CD14-positive monocyte (primary cell): ENCODE measurements at regions not wholly inside any gene's neighbourhood (a gene's known extent, or its start where the extent isn't known, plus 50 kb on each side); places are given as distances from the start of the nearest gene placed in this dataset.

Experiments
- DNase-seq, 3 donors: peaks; one replicate each; pipeline ENCODE4 v3.0.0-alpha.2; 2011 to 2022
- H2AFZ ChIP-seq: 2 replicates; pipeline ENCODE4 v1.6.0; 2012; ENCODE audit warnings: mild to moderate bottlenecking, low read depth, low read length, inconsistent platforms; ENCODE audit not compliant: insufficient read depth, poor library complexity, severe bottlenecking
- H3K27ac ChIP-seq, 2 donors: 1 replicate in 1 of 2; 2 replicates in 1 of 2; pipeline ENCODE4 v1.5.1; 2012 to 2013; ENCODE audit warnings: low read length in 2 of 2, control low read depth in 1 of 2, inconsistent platforms in 1 of 2, low read depth in 1 of 2, mild to moderate bottlenecking in 1 of 2
- H3K27me3 ChIP-seq, 2 donors: one replicate each; pipeline versions ENCODE4 v1.6.0 to v1.6.1; 2011 to 2013; ENCODE audit warnings: low read length in 2 of 2; ENCODE audit not compliant: control insufficient read depth in 2 of 2, insufficient read depth in 2 of 2
- H3K36me3 ChIP-seq, 2 donors: replicated peaks in 1 of 2; 1 replicate in 1 of 2; 2 replicates in 1 of 2; pipeline versions ENCODE4 v1.5.1 to v1.6.1; 2012 to 2013; ENCODE audit warnings: low read length in 2 of 2, control low read depth in 1 of 2, inconsistent platforms in 1 of 2, mild to moderate bottlenecking in 1 of 2; ENCODE audit not compliant: insufficient read depth in 2 of 2, control insufficient read depth in 1 of 2
- H3K4me1 ChIP-seq, 2 donors: 1 replicate in 1 of 2; 2 replicates in 1 of 2; pipeline versions ENCODE4 v1.5.1 to v1.6.1; 2012 to 2013; ENCODE audit warnings: low read length in 2 of 2, control low read depth in 1 of 2, inconsistent platforms in 1 of 2, mild to moderate bottlenecking in 1 of 2, moderate library complexity in 1 of 2; ENCODE audit not compliant: insufficient read depth in 2 of 2, control insufficient read depth in 1 of 2
- H3K4me2 ChIP-seq: replicated peaks from 2 replicates; pipeline ENCODE3; 2012; ENCODE audit warnings: low read length, moderate library complexity, mild to moderate bottlenecking; ENCODE audit not compliant: poor library complexity, severe bottlenecking; ENCODE audit errors: extremely low read depth
- H3K4me3 ChIP-seq, 3 experiments: fragments of 200-600 bp in 1 of 3; sonication (generic) in 1 of 3; replicated peaks in 1 of 3; 1 replicate in 2 of 3; 2 replicates in 1 of 3; pipeline ENCODE4 v1.5.1; 2011 to 2013; ENCODE audit warnings: low read length in 3 of 3, mild to moderate bottlenecking in 3 of 3, control low read depth in 2 of 3, low read depth in 2 of 3, inconsistent platforms in 1 of 3, moderate library complexity in 1 of 3
- H3K79me2 ChIP-seq: 2 replicates; pipeline ENCODE4 v1.6.0; 2012; ENCODE audit warnings: mild to moderate bottlenecking, control low read depth, inconsistent platforms, low read length, moderate library complexity; ENCODE audit not compliant: insufficient read depth
- H3K9ac ChIP-seq: 2 replicates; pipeline ENCODE4 v1.6.0; 2017; ENCODE audit warnings: low read length, mild to moderate bottlenecking; ENCODE audit not compliant: insufficient read depth, poor library complexity, severe bottlenecking
- H3K9me3 ChIP-seq, 2 donors: replicated peaks in 1 of 2; 1 replicate in 1 of 2; 2 replicates in 1 of 2; pipeline versions ENCODE4 v1.5.1 to v1.6.1; 2012 to 2013; ENCODE audit warnings: low read length in 2 of 2, control low read depth in 1 of 2; ENCODE audit not compliant: control insufficient read depth in 1 of 2, insufficient read depth in 1 of 2
- H4K20me1 ChIP-seq: 2 replicates; pipeline ENCODE4 v1.6.0; 2012; ENCODE audit warnings: mild to moderate bottlenecking, low read length, control low read depth, moderate library complexity; ENCODE audit not compliant: insufficient read depth
- H3K27ac Mint-ChIP-seq, 7 donors: one replicate each; pipeline ENCODE4 v1.8.0; 2020; ENCODE audit warnings: mild to moderate bottlenecking in 7 of 7, mixed read lengths in 7 of 7, moderate library complexity in 6 of 7, inconsistent platforms in 2 of 7
- H3K27me3 Mint-ChIP-seq, 3 donors: one replicate each; pipeline ENCODE4 v1.8.0; 2021 to 2022; ENCODE audit warnings: low read depth in 3 of 3, mild to moderate bottlenecking in 3 of 3, mixed read lengths in 3 of 3, moderate library complexity in 3 of 3, inconsistent platforms in 1 of 3
- H3K36me3 Mint-ChIP-seq, 2 donors: one replicate each; pipeline ENCODE4 v1.8.0; 2020; ENCODE audit warnings: mixed read lengths in 2 of 2, inconsistent platforms in 1 of 2, mild to moderate bottlenecking in 1 of 2
- H3K4me1 Mint-ChIP-seq: one replicate; pipeline ENCODE4 v1.8.0; 2020; ENCODE audit warnings: mild to moderate bottlenecking, mixed read lengths
- H3K4me3 Mint-ChIP-seq, 2 donors: one replicate each; pipeline ENCODE4 v1.8.0; 2020; ENCODE audit warnings: mild to moderate bottlenecking in 2 of 2, mixed read lengths in 2 of 2, moderate library complexity in 1 of 2
- H3K9me3 Mint-ChIP-seq, 7 donors: one replicate each; pipeline ENCODE4 v1.8.0; 2020 to 2022; ENCODE audit warnings: mixed read lengths in 7 of 7, mild to moderate bottlenecking in 6 of 7, moderate library complexity in 6 of 7, inconsistent platforms in 2 of 7
- CTCF ChIP-seq: fragments of 200-600 bp; IDR thresholded peaks from one replicate; pipeline ENCODE4 v1.8.0; 2022; ENCODE audit warnings: antibody characterized with exemption, mild to moderate bottlenecking
- WGBS: methylation state at CpG from one replicate; pipeline ENCODE4 v1.1.5; 2013; ENCODE audit warnings: missing lambda C conversion rate; ENCODE audit not compliant: insufficient coverage; 5-methylcytosine and 5-hydroxymethylcytosine counted together
- intact Hi-C, 2 donors: fragments of 100-400 bp; cut with micrococcal nuclease; formaldehyde crosslinking; loops; one replicate each; pipeline versions ENCODE4 v1.15.0 to v1.15.1; 2023

GRCh38 chr5:2011481-2012411 is 129.0 kb upstream of the IRX4 start:
- Mint-ChIP-seq H3K9me3 (peaks cover 0 to 1% (median 0%) of the 10 kb centered on the region in 7 donors), H3K36me3 (no peaks in the 10 kb centered on the region), H3K4me1 (no peaks in the 10 kb centered on the region), H3K4me3 (no peak overlapping the region), H3K27me3 (peaks cover 0 to 8% (median 3%) of the 10 kb centered on the region in 3 donors), H3K27ac (no peak overlapping the region)
- Histone ChIP-seq H3K9ac (no peak overlapping the region), H4K20me1 (no peaks in the 10 kb centered on the region), H3K9me3 (no peaks in the 10 kb centered on the region), H3K4me1 (no peaks in the 10 kb centered on the region), H3K27ac (no peak overlapping the region), H3K27me3 (no peaks in the 10 kb centered on the region), H3K79me2 (no peaks in the 10 kb centered on the region), H3K4me2 (no peak overlapping the region), H2AFZ (no peak overlapping the region), H3K36me3 (no peaks in the 10 kb centered on the region), H3K4me3 (no peak overlapping the region)
- no peak for DNase-seq
- 79% methylated on average over 16 of the region's 18 CpGs for WGBS
- intact Hi-C loops, result no loop called here
- no peak for TF ChIP-seq CTCF

GRCh38 chr5:2010940-2011339 is 128.2 kb upstream of the IRX4 start:
- H3K4me3 ChIP-seq, result no peak overlapping the region
- intact Hi-C loops, result no loop called here

More at GRCh38 chr5:2010940-2011339, 128.2 kb upstream of the IRX4 start:
- Mint-ChIP-seq H3K4me1 (no peaks in the 10 kb centered on the region), H3K36me3 (no peaks in the 10 kb centered on the region), H3K9me3 (peaks cover 0 to 1% (median 0%) of the 10 kb centered on the region in 7 donors), H3K4me3 (no peak overlapping the region), H3K27me3 (peaks cover 0 to 8% (median 2%) of the 10 kb centered on the region in 3 donors), H3K27ac (no peak overlapping the region)
- H3K4me1 ChIP-seq, result no peaks in the 10 kb centered on the region
- no peak for TF ChIP-seq CTCF
- no peak for DNase-seq
- H3K9me3 ChIP-seq, result no peaks in the 10 kb centered on the region
- no peak overlapping the region for H3K9ac ChIP-seq
- no peaks in the 10 kb centered on the region for H3K36me3 ChIP-seq
- no peak overlapping the region for H3K4me2 ChIP-seq
- H3K27ac ChIP-seq, result no peak overlapping the region
- no peaks in the 10 kb centered on the region for H3K27me3 ChIP-seq
- WGBS, result 83% methylated on average over 2 of the region's 3 CpGs
- H3K79me2 ChIP-seq, result no peaks in the 10 kb centered on the region
- H4K20me1 ChIP-seq, result no peaks in the 10 kb centered on the region
- H2AFZ ChIP-seq, result no peak overlapping the region
